Endothelial cell of umbilical vein (primary cell): ENCODE measurements at regions not wholly inside any gene's neighbourhood (a gene's known extent, or its start where the extent isn't known, plus 50 kb on each side); places are given as distances from the start of the nearest gene placed in this dataset.

Experiments used
- BruUV-seq: library from RNA; stranded (reverse); fragments of 400-500 nt; replicated peaks from 2 replicates; lab custom pipeline; 2021; lab: Mats Ljungman, UMichigan
- CTCF ChIA-PET: fragments of 300-600, 350-600 bp; sonication (Branson Sonifier 250); formaldehyde crosslinking; loops from one replicate; lab custom pipeline; 2021; ENCODE audit warnings: antibody characterized with exemption, inconsistent platforms; lab: Charles Lee
- POLR2A ChIA-PET: fragments of 300-600, 350-600 bp; sonication (Branson Sonifier 250); formaldehyde crosslinking; loops from one replicate; lab custom pipeline; 2021; ENCODE audit warnings: antibody characterized with exemption, inconsistent platforms; lab: Charles Lee
- DNase-seq: peaks from one replicate; pipeline ENCODE4 v3.0.0-alpha.2; 2011; ENCODE audit warnings: low read depth, low spot score
- FAIRE-seq: peaks from 2 replicates; lab custom pipeline; 2011; peaks lifted over from hg19 to GRCh38; lab: Jason Lieb, UNC
- H2AFZ ChIP-seq: 2 replicates; pipeline ENCODE4 v1.6.0; 2012; ENCODE audit warnings: low read depth, low read length, control low read depth, inconsistent platforms
- H3K27ac ChIP-seq: 2 replicates; pipeline ENCODE4 v1.5.1; 2011; ENCODE audit warnings: low read depth, mild to moderate bottlenecking, control low read depth, low read length, moderate library complexity; ENCODE audit not compliant: insufficient read depth
- H3K27me3 ChIP-seq, 2 experiments: 2 replicates each; pipeline versions ENCODE4 v1.6.0 to v1.6.1; 2011; ENCODE audit warnings: low read length in 2 of 2, mixed read lengths in 1 of 2; ENCODE audit not compliant: control insufficient read depth in 2 of 2, insufficient read depth in 2 of 2
- H3K36me3 ChIP-seq, 2 experiments: 2 replicates in 1 of 2; 3 replicates in 1 of 2; pipeline ENCODE4 v1.5.1; 2011; ENCODE audit warnings: low read length in 2 of 2, mild to moderate bottlenecking in 1 of 2, moderate library complexity in 1 of 2; ENCODE audit not compliant: control insufficient read depth in 2 of 2, insufficient read depth in 2 of 2; ENCODE audit errors: extremely low read depth in 1 of 2
- H3K4me1 ChIP-seq: 3 replicates; pipeline ENCODE4 v1.5.1; 2011; ENCODE audit warnings: mild to moderate bottlenecking, low read length; ENCODE audit not compliant: control insufficient read depth, insufficient read depth; ENCODE audit errors: extremely low read depth
- H3K4me2 ChIP-seq: 2 replicates; pipeline ENCODE4 v1.6.1; 2011; ENCODE audit warnings: low read length, control low read depth, mixed read lengths; ENCODE audit not compliant: insufficient read depth
- H3K4me3 ChIP-seq, 3 experiments: fragments of 200-600 bp in 1 of 3; sonication (generic), shearing (Covaris generic) in 1 of 3; replicated peaks in 1 of 3; 2 replicates each; pipeline ENCODE4 v1.5.1; 2011 to 2016; ENCODE audit warnings: control low read depth in 3 of 3, low read length in 3 of 3, mild to moderate bottlenecking in 2 of 3, inconsistent platforms in 1 of 3, low read depth in 1 of 3, moderate library complexity in 1 of 3; ENCODE audit not compliant: insufficient read depth in 1 of 3
- H3K79me2 ChIP-seq: 2 replicates; pipeline ENCODE4 v1.6.0; 2012; ENCODE audit warnings: low read length, inconsistent platforms; ENCODE audit not compliant: control insufficient read depth, insufficient read depth
- H3K9ac ChIP-seq: replicated peaks from 2 replicates; pipeline ENCODE3; 2011; ENCODE audit warnings: low read length, control low read depth; ENCODE audit not compliant: insufficient read depth; ENCODE audit errors: extremely low read depth
- H3K9me1 ChIP-seq: replicated peaks from 3 replicates; pipeline ENCODE4 v1.6.0; 2011; ENCODE audit warnings: mild to moderate bottlenecking, low read length; ENCODE audit not compliant: control insufficient read depth, insufficient read depth; ENCODE audit errors: extremely low read depth
- H3K9me3 ChIP-seq: replicated peaks from 2 replicates; pipeline ENCODE4 v1.5.1; 2012; ENCODE audit warnings: low read length, inconsistent platforms; ENCODE audit not compliant: control insufficient read depth, insufficient read depth
- H4K20me1 ChIP-seq: replicated peaks from 2 replicates; pipeline ENCODE3; 2011; ENCODE audit warnings: mild to moderate bottlenecking, low read length; ENCODE audit not compliant: control insufficient read depth, insufficient read depth; ENCODE audit errors: extremely low read depth
- GATA2 ChIP-seq: IDR thresholded peaks from 2 replicates; pipeline ENCODE4 v1.7.0; 2011; ENCODE audit warnings: low read depth, mild to moderate bottlenecking, moderate library complexity, mixed read lengths, low read length; ENCODE audit not compliant: insufficient read length, insufficient read depth
- POLR2A ChIP-seq: IDR thresholded peaks from 2 replicates; pipeline ENCODE4 v1.6.1; 2012; ENCODE audit warnings: low read depth, mild to moderate bottlenecking, control low read depth, low read length
- dilution Hi-C: fragments of 300-500 bp; cut with MboI; formaldehyde crosslinking; loops from one replicate; pipeline ENCODE4 v1.15.0; 2019; ENCODE audit warnings: low sequenced_read_pairs; ENCODE audit not compliant: extremely low pct_ligation_motif_present
- intact Hi-C: fragments of 100-400 bp; cut with micrococcal nuclease; formaldehyde crosslinking; loops from one replicate; pipeline ENCODE4 v1.10.0; 2022
- TF ChIP-seq, protein P1 (sequence below): IDR thresholded peaks from 2 replicates; pipeline ENCODE4 v1.6.1; 2011; ENCODE audit not compliant: insufficient read depth, insufficient read length
- TF ChIP-seq, protein P2 (sequence below), 2 donors: IDR thresholded peaks; 1 replicate in 1 of 2; 2 replicates in 1 of 2; pipeline ENCODE4 v1.5.1; 2011; ENCODE audit warnings: low read length in 2 of 2, mild to moderate bottlenecking in 2 of 2, moderate library complexity in 2 of 2, control low read depth in 1 of 2, inconsistent platforms in 1 of 2, low read depth in 1 of 2; ENCODE audit not compliant: insufficient read depth in 1 of 2; ENCODE audit errors: extremely low read depth in 1 of 2

DNA sequence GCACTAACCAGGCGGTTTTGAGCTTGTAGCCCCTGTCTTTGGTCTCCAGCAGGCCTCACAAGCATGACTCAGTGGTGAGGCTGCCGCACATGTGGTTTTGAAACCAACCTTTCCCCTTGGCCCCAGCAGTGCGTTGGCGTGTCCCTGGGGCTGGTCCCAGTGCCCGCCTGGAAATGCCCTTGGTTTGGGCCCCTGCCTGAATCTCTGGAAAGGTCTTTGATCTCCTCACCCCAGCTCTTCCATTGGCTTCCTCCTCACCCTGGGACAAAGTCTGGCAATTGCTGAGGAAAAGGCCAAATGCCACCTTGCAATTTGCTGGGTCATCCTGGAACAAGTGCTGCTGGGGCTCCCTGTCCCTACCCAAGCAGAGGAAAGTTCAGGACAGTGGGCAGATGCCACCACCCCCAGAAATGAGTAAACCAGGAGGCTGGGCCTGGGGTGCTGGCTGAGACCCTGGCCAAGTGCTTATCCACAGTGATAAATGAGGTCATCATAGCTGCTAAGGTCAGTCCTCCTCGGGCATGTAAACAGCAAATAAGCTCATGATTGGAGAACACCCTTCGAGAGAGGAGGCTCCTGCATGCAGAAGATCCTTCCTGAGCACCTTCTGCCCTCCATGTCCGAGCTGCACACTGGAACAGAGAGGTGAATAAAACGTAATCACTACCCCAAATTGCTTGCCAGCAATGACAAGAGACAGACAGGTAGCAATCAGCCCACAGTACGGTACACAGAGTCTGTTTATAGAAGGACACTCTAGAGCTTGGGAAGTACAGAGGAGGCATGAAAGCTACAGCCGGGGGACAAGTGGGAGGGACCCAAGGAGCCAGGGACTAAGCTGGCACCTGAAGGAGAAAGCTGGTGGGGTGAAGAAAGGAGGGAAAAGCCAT, 98.9 kb upstream of the CPEB4 start:
- Histone ChIP-seq H3K36me3 (no peaks in the 10 kb centered on the region), H3K9me1 (no peaks in the 10 kb centered on the region), H3K9ac (no peak overlapping the region), H3K79me2 (no peaks in the 10 kb centered on the region), H3K4me2 (no peak overlapping the region), H3K9me3 (no peaks in the 10 kb centered on the region), H3K4me3 (no peak overlapping the region), H2AFZ (no peak overlapping the region), H4K20me1 (no peaks in the 10 kb centered on the region), H3K27ac (no peak overlapping the region), H3K4me1 (no peaks in the 10 kb centered on the region), H3K27me3 (no peaks in the 10 kb centered on the region)
- intact Hi-C loops = no loop called here
- BruUV-seq = no TSS peak
- ChIA-PET CTCF (interaction anchor here (0.6 to 1.0 kb wide), 3 partner anchors 13 to 137 kb away, joined by 3 to 4 read pairs (median 3); no protein-coding TSS in a partner anchor), POLR2A (no interaction called here)
- TF ChIP-seq, protein P1, sequence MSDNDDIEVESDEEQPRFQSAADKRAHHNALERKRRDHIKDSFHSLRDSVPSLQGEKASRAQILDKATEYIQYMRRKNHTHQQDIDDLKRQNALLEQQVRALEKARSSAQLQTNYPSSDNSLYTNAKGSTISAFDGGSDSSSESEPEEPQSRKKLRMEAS = no peak
- TF ChIP-seq POLR2A (no peak), GATA2 (no peak)
- TF ChIP-seq, protein P2, sequence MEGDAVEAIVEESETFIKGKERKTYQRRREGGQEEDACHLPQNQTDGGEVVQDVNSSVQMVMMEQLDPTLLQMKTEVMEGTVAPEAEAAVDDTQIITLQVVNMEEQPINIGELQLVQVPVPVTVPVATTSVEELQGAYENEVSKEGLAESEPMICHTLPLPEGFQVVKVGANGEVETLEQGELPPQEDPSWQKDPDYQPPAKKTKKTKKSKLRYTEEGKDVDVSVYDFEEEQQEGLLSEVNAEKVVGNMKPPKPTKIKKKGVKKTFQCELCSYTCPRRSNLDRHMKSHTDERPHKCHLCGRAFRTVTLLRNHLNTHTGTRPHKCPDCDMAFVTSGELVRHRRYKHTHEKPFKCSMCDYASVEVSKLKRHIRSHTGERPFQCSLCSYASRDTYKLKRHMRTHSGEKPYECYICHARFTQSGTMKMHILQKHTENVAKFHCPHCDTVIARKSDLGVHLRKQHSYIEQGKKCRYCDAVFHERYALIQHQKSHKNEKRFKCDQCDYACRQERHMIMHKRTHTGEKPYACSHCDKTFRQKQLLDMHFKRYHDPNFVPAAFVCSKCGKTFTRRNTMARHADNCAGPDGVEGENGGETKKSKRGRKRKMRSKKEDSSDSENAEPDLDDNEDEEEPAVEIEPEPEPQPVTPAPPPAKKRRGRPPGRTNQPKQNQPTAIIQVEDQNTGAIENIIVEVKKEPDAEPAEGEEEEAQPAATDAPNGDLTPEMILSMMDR (IDR thresholded peaks at IDR 0.05; ENCODE audit: extremely low read depth in 1 of 2, insufficient read depth in 1 of 2, low read depth in 1 of 2, low read length in 2 of 2) = no peak
- dilution Hi-C loops = no loop called here
- FAIRE-seq = no peak
- no peak for DNase-seq
